ENCODE measurements at regions not wholly inside any gene's neighbourhood (a gene's known extent, or its start where the extent isn't known, plus 50 kb on each side); places are given as distances from the start of the nearest gene placed in this dataset.

DNA sequence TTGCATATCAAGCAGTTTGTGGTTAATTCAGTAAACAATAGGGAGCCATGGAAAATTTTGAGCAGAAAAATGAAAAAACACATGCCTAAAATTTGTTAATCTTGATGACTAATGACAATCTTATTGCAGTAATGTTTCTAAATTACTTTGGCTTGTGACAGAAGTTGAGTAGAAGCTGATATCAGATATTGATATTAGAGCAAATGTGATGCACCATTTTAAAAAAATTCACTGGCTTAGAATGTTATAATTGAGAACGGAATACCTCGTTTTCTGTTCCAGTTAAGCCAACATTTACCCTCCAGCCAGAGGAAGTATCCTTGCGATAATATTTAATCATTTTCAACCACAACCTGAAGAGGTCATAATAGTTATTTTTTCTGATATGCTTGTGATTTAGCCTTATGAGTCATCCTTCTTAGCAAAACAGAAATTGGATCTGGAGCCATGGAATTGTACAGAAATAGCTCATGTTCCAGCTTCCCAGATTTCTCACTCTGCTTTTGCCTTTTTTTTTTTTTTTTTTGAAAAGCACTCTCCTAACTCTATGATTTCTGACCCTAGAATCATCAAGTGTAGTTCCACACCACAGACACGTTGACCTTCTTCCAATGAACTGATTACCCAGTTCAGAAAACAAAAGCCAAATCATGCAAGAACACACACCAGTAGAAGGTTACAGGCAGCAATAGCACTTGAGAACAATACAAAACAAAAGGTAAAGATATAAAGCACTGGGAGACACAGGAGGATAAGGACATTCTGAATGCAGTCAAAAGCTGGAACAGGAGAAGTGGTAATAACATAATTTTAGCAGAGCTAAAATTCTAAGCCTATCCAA lies 96.8 kb upstream of the PHYHIPL start:
- Histone ChIP-seq H3K4me3 (ENCODE audit: control extremely low read depth in 1 of 5, extremely low read depth in 1 of 5, insufficient read depth in 1 of 5, low read depth in 2 of 5, low read length in 4 of 5) (no peak overlapping the region), H4K20me1 (ENCODE audit: control insufficient read depth, insufficient read depth, low read length, poor library complexity, severe bottlenecking) (no peaks in the 10 kb centered on the region), H3K27me3 (replicated peaks in 1 of 4; ENCODE audit: control extremely low read depth in 1 of 4, control insufficient read depth in 3 of 4, insufficient read depth in 4 of 4, low read length in 3 of 4) (no peaks in the 10 kb centered on the region), H3K79me2 (ENCODE audit: control insufficient read depth, insufficient read depth, low read length) (no peaks in the 10 kb centered on the region), H3K4me1 (ENCODE audit: control insufficient read depth in 2 of 2, insufficient read depth in 2 of 2, low read length in 2 of 2) (no peaks in the 10 kb centered on the region), H3K27ac (ENCODE audit: low read length in 2 of 2) (no peak overlapping the region), H3K9ac (ENCODE audit: low read length) (no peak overlapping the region), H3K4me2 (replicated peaks; ENCODE audit: low read depth, low read length, poor library complexity, severe bottlenecking) (no peak overlapping the region), H2AFZ (ENCODE audit: insufficient read depth, low read depth, low read length, poor library complexity, severe bottlenecking) (no peak overlapping the region), H3K9me3 (ENCODE audit: control extremely low read depth in 1 of 3, control insufficient read depth in 2 of 3, insufficient read depth in 1 of 3, low read length in 2 of 3) (no peaks in the 10 kb centered on the region), H3K36me3 (replicated peaks in 1 of 2; ENCODE audit: control extremely low read depth in 1 of 2, control insufficient read depth in 1 of 2, extremely low read depth in 1 of 2, insufficient read depth in 2 of 2, low read length in 1 of 2) (no peaks in the 10 kb centered on the region)
- Mint-ChIP-seq H3K9me3 (ENCODE audit: insufficient read depth) (no peaks in the 10 kb centered on the region), H3K27ac (no peak overlapping the region), H3K4me1 (no peaks in the 10 kb centered on the region), H3K27me3 (no peaks in the 10 kb centered on the region), H3K4me3 (no peak overlapping the region)
- CTCF ChIA-PET, result no interaction called here
- WGBS (ENCODE audit: insufficient coverage), result 80% methylated on average over 1 of the region's 4 CpGs
- DNase-seq (no peak), ATAC-seq (ENCODE audit: low read depth) (no peak)
- intact Hi-C loops (cut with micrococcal nuclease), result no loop called here
- POLR2A ChIA-PET, result no interaction called here
- no peak for TF ChIP-seq EZH2 (IDR thresholded peaks at IDR 0.05; ENCODE audit: borderline replicate concordance, insufficient read depth, low read depth, low read length, poor library complexity, severe bottlenecking)
- TF ChIP-seq CTCF (IDR thresholded peaks at IDR 0.05), result no peak

DNA sequence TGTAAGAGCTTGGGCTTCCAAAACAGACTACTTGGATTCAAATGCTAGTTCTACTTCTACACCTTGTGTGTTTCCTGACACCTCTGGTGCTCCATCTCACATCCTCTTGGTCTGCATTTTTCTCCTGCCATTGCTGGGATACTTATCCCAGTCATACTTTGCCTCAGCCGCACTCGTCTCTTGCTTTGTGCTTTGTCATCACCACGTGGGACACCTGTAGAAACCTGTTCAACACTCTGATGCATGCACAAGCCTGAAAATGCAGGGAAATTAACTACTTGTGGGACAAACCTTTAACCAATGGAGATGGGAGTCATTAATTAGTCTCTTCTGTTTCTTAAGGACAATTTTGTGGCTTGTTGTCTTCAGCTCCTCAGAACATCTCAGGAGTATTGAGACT lies 94.2 kb upstream of the PHYHIPL start:
- TF ChIP-seq CTCF (IDR thresholded peaks at IDR 0.05) (no peak), EZH2 (IDR thresholded peaks at IDR 0.05; ENCODE audit: borderline replicate concordance, insufficient read depth, low read depth, low read length, poor library complexity, severe bottlenecking) (no peak)
- Histone ChIP-seq H3K9ac (ENCODE audit: low read length) (no peak overlapping the region), H3K4me3 (ENCODE audit: control extremely low read depth in 1 of 5, extremely low read depth in 1 of 5, insufficient read depth in 1 of 5, low read depth in 2 of 5, low read length in 4 of 5) (no peak overlapping the region), H3K27ac (ENCODE audit: low read length in 2 of 2) (no peak overlapping the region), H2AFZ (ENCODE audit: insufficient read depth, low read depth, low read length, poor library complexity, severe bottlenecking) (no peak overlapping the region), H3K27me3 (replicated peaks in 1 of 4; ENCODE audit: control extremely low read depth in 1 of 4, control insufficient read depth in 3 of 4, insufficient read depth in 4 of 4, low read length in 3 of 4) (no peaks in the 10 kb centered on the region), H3K36me3 (replicated peaks in 1 of 2; ENCODE audit: control extremely low read depth in 1 of 2, control insufficient read depth in 1 of 2, extremely low read depth in 1 of 2, insufficient read depth in 2 of 2, low read length in 1 of 2) (no peaks in the 10 kb centered on the region), H3K79me2 (ENCODE audit: control insufficient read depth, insufficient read depth, low read length) (no peaks in the 10 kb centered on the region), H3K4me2 (replicated peaks; ENCODE audit: low read depth, low read length, poor library complexity, severe bottlenecking) (no peak overlapping the region), H4K20me1 (ENCODE audit: control insufficient read depth, insufficient read depth, low read length, poor library complexity, severe bottlenecking) (no peaks in the 10 kb centered on the region), H3K4me1 (ENCODE audit: control insufficient read depth in 2 of 2, insufficient read depth in 2 of 2, low read length in 2 of 2) (no peaks in the 10 kb centered on the region), H3K9me3 (ENCODE audit: control extremely low read depth in 1 of 3, control insufficient read depth in 2 of 3, insufficient read depth in 1 of 3, low read length in 2 of 3) (no peaks in the 10 kb centered on the region)
- CTCF ChIA-PET, result no interaction called here
- POLR2A ChIA-PET, result no interaction called here
- Mint-ChIP-seq H3K27ac (no peak overlapping the region), H3K4me1 (no peaks in the 10 kb centered on the region), H3K27me3 (no peaks in the 10 kb centered on the region), H3K4me3 (no peak overlapping the region), H3K9me3 (ENCODE audit: insufficient read depth) (no peaks in the 10 kb centered on the region)
- ATAC-seq (ENCODE audit: low read depth), result no peak
- intact Hi-C loops (cut with micrococcal nuclease), result no loop called here
- WGBS (ENCODE audit: insufficient coverage), result 82% methylated on average over 3 of the region's 3 CpGs
- no peak for DNase-seq

All from B cell (primary cell).